SKM-1 treated with dmso at 0.1 percent for 144 hours (cell line): ENCODE measurements at regions not wholly inside any gene's neighbourhood (a gene's known extent, or its start where the extent isn't known, plus 50 kb on each side); places are given as distances from the start of the nearest gene placed in this dataset.

ENCODE experiments used
- DNase-seq: peaks from one replicate; lab custom pipeline; 2025; ENCODE audit not compliant: unreplicated experiment; lab: John Stamatoyannopoulos, UW

DNA sequence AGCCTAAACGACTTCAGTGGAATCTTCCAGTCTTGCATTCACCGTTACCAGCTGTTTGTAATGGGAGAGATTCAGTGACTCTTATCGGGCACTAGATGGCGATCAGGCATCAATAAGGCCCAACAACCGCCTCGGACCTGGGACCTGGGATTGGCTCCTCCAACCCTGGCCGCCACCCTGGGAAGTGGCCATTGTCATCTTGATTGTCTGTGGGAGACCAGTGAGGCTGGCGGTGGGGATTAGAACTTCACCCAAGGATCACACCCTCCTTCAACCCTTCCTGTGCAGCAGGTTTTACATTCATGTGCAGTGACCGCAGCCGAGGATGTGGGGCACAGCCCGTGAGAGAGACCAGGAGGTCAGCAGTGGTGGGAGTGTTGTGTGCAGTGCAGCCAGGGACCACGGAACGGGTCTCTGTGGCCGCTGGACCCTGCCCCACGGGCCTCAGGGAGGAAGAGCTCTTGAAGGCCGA, 85.3 kb downstream of the SPP2 start:
- peak; percentile 20 for DNase-seq

DNA sequence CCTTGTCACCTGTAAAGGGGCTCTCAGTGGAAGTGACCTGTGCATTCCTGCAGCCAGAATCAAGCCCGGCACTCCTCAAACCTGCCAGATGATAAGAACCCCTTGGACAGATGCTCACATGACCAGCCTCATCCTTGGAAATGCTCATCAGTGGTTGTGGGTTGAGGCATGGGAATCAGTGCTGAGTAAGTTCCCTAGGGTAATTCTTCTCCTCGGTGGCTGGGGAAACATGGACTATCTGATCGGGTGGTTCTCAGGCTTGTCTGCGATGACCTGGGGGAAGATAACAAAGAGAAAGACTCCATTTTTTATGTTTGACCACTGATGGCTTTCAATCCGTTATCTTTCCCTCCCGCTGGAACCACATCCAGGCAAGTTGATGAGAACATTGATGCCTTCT, 84.0 kb downstream of the SPP2 start:
- no peak for DNase-seq

DNA sequence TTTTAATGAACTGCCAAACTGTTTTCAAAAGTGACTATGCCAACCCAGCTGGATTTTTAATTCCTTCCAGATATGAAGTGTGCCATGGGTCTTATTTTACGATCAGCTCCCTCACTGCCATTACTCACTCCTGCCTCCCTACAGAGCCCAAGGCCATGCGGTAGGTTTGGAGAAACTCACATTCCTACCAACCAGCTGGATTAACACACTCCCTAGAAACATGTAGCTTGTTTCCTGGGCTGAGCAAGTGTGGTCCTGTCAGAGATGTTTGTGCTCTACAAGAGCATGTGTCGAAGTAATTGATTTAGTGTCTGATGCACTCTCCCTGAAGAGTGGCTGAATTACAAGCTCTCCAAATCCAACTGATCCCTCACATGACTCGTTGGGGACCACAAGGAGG, 82.5 kb downstream of the SPP2 start:
- no peak for DNase-seq

DNA sequence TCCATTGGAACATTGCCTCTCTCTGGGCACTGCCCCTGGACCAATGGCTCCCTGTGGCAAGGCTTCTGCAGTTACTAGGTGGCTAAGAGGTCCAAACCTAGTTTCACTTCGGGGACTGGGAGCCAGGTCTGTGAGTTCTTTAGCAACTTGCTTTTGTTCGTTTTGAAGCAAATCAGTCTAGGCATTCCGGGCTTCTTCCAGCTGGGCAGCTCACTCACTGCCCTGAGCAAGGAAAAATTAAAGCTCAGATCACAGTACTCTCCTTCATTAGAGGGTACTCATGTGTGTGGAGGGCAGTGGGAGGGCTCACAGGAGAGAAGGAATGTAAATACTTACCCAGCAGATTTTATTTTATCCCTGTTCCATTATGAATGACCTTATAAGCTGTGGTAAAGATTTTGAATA, 80.3 kb downstream of the SPP2 start:
- no peak for DNase-seq

DNA sequence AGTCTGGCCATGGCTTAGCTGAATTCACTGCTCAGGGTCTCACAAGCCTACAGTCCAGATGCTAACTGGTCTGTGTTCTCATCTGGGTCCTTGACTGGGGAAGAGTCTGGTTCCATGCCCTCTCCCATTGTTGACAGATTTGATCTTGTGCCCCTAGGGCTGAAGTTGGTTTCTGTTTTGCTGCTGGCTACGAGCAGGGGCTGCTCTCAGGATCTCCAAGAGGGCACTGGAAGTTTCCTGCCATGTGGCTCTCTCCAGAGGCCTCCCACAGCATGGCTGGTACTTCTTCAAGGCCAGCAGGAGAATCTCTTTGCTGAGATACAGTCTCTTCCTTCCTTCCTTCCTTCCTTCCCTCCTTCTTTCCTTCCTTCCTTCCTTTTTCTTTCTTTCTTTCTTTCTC, 78.1 kb downstream of the SPP2 start:
- DNase-seq: no peak
